IPS-15b (cell line): ENCODE measurements at regions not wholly inside any gene's neighbourhood (a gene's known extent, or its start where the extent isn't known, plus 50 kb on each side); places are given as distances from the start of the nearest gene placed in this dataset.
"Not testable (repeated sequence)": the region's sequence is repeated elsewhere in the genome, so short reads cannot be mapped to it uniquely, and the experiment has no call there.

Experiments
- H3K27me3 ChIP-seq: one replicate; pipeline ENCODE4 v1.6.1; 2013; ENCODE audit warnings: low read length; ENCODE audit not compliant: control insufficient read depth, insufficient read depth
- H3K36me3 ChIP-seq: one replicate; pipeline ENCODE4 v1.6.1; 2013; ENCODE audit warnings: low read length; ENCODE audit not compliant: control insufficient read depth, insufficient read depth
- H3K4me1 ChIP-seq: one replicate; pipeline ENCODE4 v1.6.1; 2013; ENCODE audit warnings: mild to moderate bottlenecking, low read length; ENCODE audit not compliant: control insufficient read depth, insufficient read depth
- H3K4me3 ChIP-seq: one replicate; pipeline ENCODE4 v1.5.1; 2013; ENCODE audit warnings: low read depth, low read length
- H3K9ac ChIP-seq: one replicate; pipeline ENCODE4 v1.6.1; 2013; ENCODE audit warnings: low read depth, mild to moderate bottlenecking, low read length
- H3K9me3 ChIP-seq: one replicate; pipeline ENCODE4 v1.6.1; 2013; ENCODE audit warnings: mild to moderate bottlenecking, low read length; ENCODE audit not compliant: control insufficient read depth, insufficient read depth

- Histone ChIP-seq H3K9me3 (no peaks in the 10 kb centered on the region), H3K4me1 (no peaks in the 10 kb centered on the region), H3K27me3 (no peaks in the 10 kb centered on the region), H3K36me3 (no peaks in the 10 kb centered on the region), H3K9ac (no peak overlapping the region), H3K4me3 (no peak overlapping the region)
Observed at GRCh38 chr2:192957425-192957824, 762.7 kb upstream of the TMEFF2 start.

DNA sequence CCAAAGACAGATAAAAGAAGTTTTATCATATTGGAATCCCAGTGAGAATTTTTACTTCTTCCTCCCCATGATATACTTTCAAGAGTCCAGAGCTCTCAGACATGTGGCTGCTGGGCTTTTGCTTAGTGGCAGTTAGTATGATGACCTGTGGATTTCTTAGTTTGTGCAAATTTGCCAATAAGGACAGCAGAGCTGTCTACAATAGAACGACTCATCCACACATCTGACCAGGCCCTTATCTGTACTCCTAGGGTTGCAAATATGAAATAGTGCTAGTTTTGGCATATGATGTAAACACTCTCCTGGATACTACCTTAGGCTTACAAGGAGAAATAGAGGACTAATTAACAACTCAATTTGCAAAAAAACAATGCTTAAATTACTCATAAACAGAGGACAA lies 758.4 kb upstream of the TMEFF2 start:
- no peak overlapping the region for H3K9ac ChIP-seq
- no peak overlapping the region for H3K4me3 ChIP-seq
- no peaks in the 10 kb centered on the region for H3K36me3 ChIP-seq
- H3K9me3 ChIP-seq, result no peaks in the 10 kb centered on the region
- no peaks in the 10 kb centered on the region for H3K27me3 ChIP-seq
- no peaks in the 10 kb centered on the region for H3K4me1 ChIP-seq

- Histone ChIP-seq H3K36me3 (no peaks in the 10 kb centered on the region), H3K4me3 (no peak overlapping the region), H3K4me1 (no peaks in the 10 kb centered on the region), H3K9ac (no peak overlapping the region), H3K9me3 (no peaks in the 10 kb centered on the region), H3K27me3 (no peaks in the 10 kb centered on the region)
Observed at GRCh38 chr2:192952245-192952644, 757.5 kb upstream of the TMEFF2 start.

- H3K27me3 ChIP-seq, result no peaks in the 10 kb centered on the region
- H3K4me3 ChIP-seq, result no peak overlapping the region
- H3K36me3 ChIP-seq, result no peaks in the 10 kb centered on the region
- H3K4me1 ChIP-seq, result no peaks in the 10 kb centered on the region
- no peaks in the 10 kb centered on the region for H3K9me3 ChIP-seq
- no peak overlapping the region for H3K9ac ChIP-seq
Observed at GRCh38 chr2:192948316-192948715, 753.6 kb upstream of the TMEFF2 start.

GRCh38 chr2:192947352-192947751 lies 752.6 kb upstream of the TMEFF2 start:
- Histone ChIP-seq H3K4me1 (no peaks in the 10 kb centered on the region), H3K4me3 (no peak overlapping the region), H3K27me3 (no peaks in the 10 kb centered on the region), H3K9ac (no peak overlapping the region), H3K9me3 (no peaks in the 10 kb centered on the region), H3K36me3 (no peaks in the 10 kb centered on the region)

- H3K4me1 ChIP-seq, result no peaks in the 10 kb centered on the region
- no peak overlapping the region for H3K9ac ChIP-seq
- no peak overlapping the region for H3K4me3 ChIP-seq
- H3K36me3 ChIP-seq, result no peaks in the 10 kb centered on the region
- no peaks in the 10 kb centered on the region for H3K9me3 ChIP-seq
- H3K27me3 ChIP-seq, result no peaks in the 10 kb centered on the region
Observed at GRCh38 chr2:192940767-192941166, 746.0 kb upstream of the TMEFF2 start.

- H3K27me3 ChIP-seq, result no peaks in the 10 kb centered on the region
- H3K9ac ChIP-seq, result no peak overlapping the region
- no peaks in the 10 kb centered on the region for H3K9me3 ChIP-seq
- H3K4me3 ChIP-seq, result no peak overlapping the region
- no peaks in the 10 kb centered on the region for H3K36me3 ChIP-seq
- no peaks in the 10 kb centered on the region for H3K4me1 ChIP-seq
Observed at GRCh38 chr2:192932376-192932775, 737.6 kb upstream of the TMEFF2 start.

DNA sequence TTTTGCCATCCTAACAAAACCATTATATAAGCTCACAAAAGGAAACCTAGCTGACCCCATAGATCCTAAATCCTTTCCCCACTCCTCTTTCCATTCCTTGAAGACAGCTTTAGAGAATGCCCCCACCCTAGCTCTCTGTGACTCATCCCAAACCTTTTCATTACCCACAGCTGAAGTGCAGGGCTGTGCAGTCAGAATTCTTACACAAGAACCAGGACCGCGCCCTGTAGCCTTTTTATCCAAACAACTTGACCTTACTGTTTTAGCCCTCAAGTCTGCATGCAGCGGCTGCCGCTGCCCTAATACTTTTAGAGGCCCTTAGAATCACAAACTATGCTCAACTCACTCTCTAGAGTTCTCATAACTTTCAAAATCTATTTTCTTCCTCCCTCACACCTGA lies 726.9 kb upstream of the TMEFF2 start:
- not testable (repeated sequence) for H3K9ac ChIP-seq, H3K36me3 ChIP-seq, H3K9me3 ChIP-seq, H3K4me3 ChIP-seq, H3K4me1 ChIP-seq, H3K27me3 ChIP-seq

GRCh38 chr2:192901446-192901845 lies 706.7 kb upstream of the TMEFF2 start:
- Histone ChIP-seq H3K9ac (no peak overlapping the region), H3K36me3 (no peaks in the 10 kb centered on the region), H3K4me1 (no peaks in the 10 kb centered on the region), H3K27me3 (no peaks in the 10 kb centered on the region), H3K4me3 (no peak overlapping the region), H3K9me3 (no peaks in the 10 kb centered on the region)

DNA sequence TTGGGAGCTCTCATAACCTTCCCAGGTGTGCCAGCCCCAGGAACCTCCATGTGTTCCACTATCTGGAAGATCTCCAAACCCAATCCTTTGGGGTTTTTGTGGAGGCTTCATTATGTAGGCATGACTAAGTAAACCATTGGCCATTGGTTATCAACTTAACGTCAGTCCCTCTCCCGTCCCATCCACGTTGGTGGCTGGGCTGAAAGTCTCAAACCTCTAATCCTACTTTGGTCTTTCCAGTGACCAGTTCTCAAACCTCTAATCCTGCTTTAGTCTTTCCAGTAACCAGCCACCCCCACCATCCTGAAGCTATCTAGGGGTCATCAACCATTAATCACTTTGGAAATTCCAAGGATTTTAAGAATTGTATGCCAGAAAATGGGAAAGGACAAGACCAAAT lies 704.7 kb upstream of the TMEFF2 start:
- no peaks in the 10 kb centered on the region for H3K4me1 ChIP-seq
- H3K27me3 ChIP-seq, result no peaks in the 10 kb centered on the region
- no peak overlapping the region for H3K4me3 ChIP-seq
- no peaks in the 10 kb centered on the region for H3K36me3 ChIP-seq
- H3K9me3 ChIP-seq, result no peaks in the 10 kb centered on the region
- no peak overlapping the region for H3K9ac ChIP-seq

DNA sequence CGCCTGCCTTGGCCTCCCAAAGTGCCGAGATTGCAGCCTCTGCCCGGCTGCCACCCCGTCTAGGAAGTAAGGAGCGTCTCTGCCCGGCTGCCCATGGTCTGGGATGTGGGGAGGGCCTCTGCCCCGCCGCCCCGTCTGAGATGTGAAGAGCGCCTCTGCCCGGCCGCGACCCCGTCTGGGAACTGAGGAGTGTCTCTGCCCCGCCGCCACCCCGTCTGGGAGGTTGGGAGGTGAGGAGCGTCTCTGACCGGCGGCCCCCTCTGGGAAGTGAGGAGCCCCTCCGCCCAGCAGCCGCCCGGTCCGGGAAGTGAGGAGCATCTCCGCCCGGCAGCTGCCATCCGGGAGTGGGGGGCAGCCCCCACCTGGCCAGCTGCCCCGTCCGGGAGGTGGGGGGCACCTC lies 699.2 kb upstream of the TMEFF2 start:
- not testable (repeated sequence) for H3K4me1 ChIP-seq, H3K27me3 ChIP-seq, H3K36me3 ChIP-seq, H3K9ac ChIP-seq, H3K9me3 ChIP-seq, H3K4me3 ChIP-seq

DNA sequence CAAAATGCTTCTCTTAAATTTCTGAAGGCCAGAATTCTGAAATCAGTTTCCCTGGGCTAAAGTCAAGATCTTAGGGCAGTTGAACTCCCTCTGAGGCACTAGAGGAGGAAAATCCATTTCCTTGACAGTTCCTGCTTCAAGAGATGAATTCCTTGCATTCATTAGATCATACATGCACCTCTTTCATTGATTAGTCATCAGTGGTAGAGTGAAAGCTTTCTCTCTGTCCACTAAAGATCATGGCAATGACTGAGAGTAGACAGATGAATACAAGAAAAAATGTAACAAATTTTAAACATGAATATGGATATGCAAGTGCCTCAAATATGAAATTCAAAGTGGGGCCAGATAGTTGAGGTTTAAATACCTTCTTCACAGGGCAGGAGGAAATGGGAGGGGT lies 693.4 kb upstream of the TMEFF2 start:
- H3K4me1 ChIP-seq, result no peaks in the 10 kb centered on the region
- no peaks in the 10 kb centered on the region for H3K36me3 ChIP-seq

GRCh38 chr2:192887337-192887736 lies 692.6 kb upstream of the TMEFF2 start:
- Histone ChIP-seq H3K27me3 (no peaks in the 10 kb centered on the region), H3K9ac (no peak overlapping the region), H3K4me3 (no peak overlapping the region), H3K36me3 (no peaks in the 10 kb centered on the region), H3K4me1 (no peaks in the 10 kb centered on the region), H3K9me3 (no peaks in the 10 kb centered on the region)

More for the DNA sequence above, 693.4 kb upstream of the TMEFF2 start:
- Histone ChIP-seq H3K9ac (no peak overlapping the region), H3K27me3 (no peaks in the 10 kb centered on the region), H3K9me3 (no peaks in the 10 kb centered on the region), H3K4me3 (no peak overlapping the region)
